GM20000 (cell line): ENCODE measurements at regions not wholly inside any gene's neighbourhood (a gene's known extent, or its start where the extent isn't known, plus 50 kb on each side); places are given as distances from the start of the nearest gene placed in this dataset.

Experiments
- DNase-seq: peaks from one replicate; pipeline ENCODE4 v3.0.0; 2012; ENCODE audit warnings: low spot score
- CTCF ChIP-seq: IDR thresholded peaks from 2 replicates; pipeline ENCODE4 v1.5.1; 2012; ENCODE audit warnings: mild to moderate bottlenecking, control low read depth; ENCODE audit errors: extremely low read depth, missing control alignments

GRCh38 chr6:139751179-139751578 lies 376.7 kb upstream of the CITED2 start:
- no peak for DNase-seq
- no peak for TF ChIP-seq CTCF

GRCh38 chr6:139748353-139749146 lies 374.1 kb upstream of the CITED2 start:
- DNase-seq, result no peak
- TF ChIP-seq CTCF, result no peak

GRCh38 chr6:139747154-139747553 lies 372.7 kb upstream of the CITED2 start:
- DNase-seq, result no peak
- no peak for TF ChIP-seq CTCF

GRCh38 chr6:139744891-139745290 lies 370.4 kb upstream of the CITED2 start:
- TF ChIP-seq CTCF, result no peak
- no peak for DNase-seq

- TF ChIP-seq CTCF, result no peak
- DNase-seq, result no peak
Measured at GRCh38 chr6:139743664-139744437, 369.4 kb upstream of the CITED2 start.

GRCh38 chr6:139742671-139743070 lies 368.2 kb upstream of the CITED2 start:
- TF ChIP-seq CTCF, result no peak

GRCh38 chr6:139738801-139739455 lies 364.5 kb upstream of the CITED2 start:
- no peak for DNase-seq
- no peak for TF ChIP-seq CTCF

More at GRCh38 chr6:139742671-139743070, 368.2 kb upstream of the CITED2 start:
- no peak for DNase-seq
